ENCODE measurements at regions not wholly inside any gene's neighbourhood (a gene's known extent, or its start where the extent isn't known, plus 50 kb on each side); places are given as distances from the start of the nearest gene placed in this dataset.

GRCh38 chr19:29118389-29118788 is 94.6 kb downstream of the UQCRFS1 start:
- Histone ChIP-seq H3K36me3 (ENCODE audit: insufficient read depth, low read depth, low read length) (no peaks in the 10 kb centered on the region), H3K9me3 (ENCODE audit: insufficient read depth, low read depth, low read length) (no peaks in the 10 kb centered on the region), H3K9ac (ENCODE audit: low read depth, low read length) (no peak overlapping the region), H3K4me3 (ENCODE audit: low read length) (no peak overlapping the region), H3K27ac (ENCODE audit: low read length) (no peak overlapping the region), H3K27me3 (ENCODE audit: insufficient read depth, low read length) (no peaks in the 10 kb centered on the region; the same call in 1 of the 2 replicates), H3K4me1 (ENCODE audit: insufficient read depth, low read length) (no peaks in the 10 kb centered on the region)

- Histone ChIP-seq H3K27ac (ENCODE audit: low read length) (no peak overlapping the region), H3K4me3 (ENCODE audit: low read length) (no peak overlapping the region), H3K9me3 (ENCODE audit: insufficient read depth, low read depth, low read length) (no peaks in the 10 kb centered on the region), H3K36me3 (ENCODE audit: insufficient read depth, low read depth, low read length) (no peaks in the 10 kb centered on the region), H3K9ac (ENCODE audit: low read depth, low read length) (no peak overlapping the region), H3K4me1 (ENCODE audit: insufficient read depth, low read length) (no peaks in the 10 kb centered on the region), H3K27me3 (ENCODE audit: insufficient read depth, low read length) (no peaks in the 10 kb centered on the region; the same call in 1 of the 2 replicates)
These were observed 95.0 kb downstream of the UQCRFS1 start for GRCh38 chr19:29117926-29118325.

- H3K27ac ChIP-seq (ENCODE audit: low read length) = no peak overlapping the region
- H3K27me3 ChIP-seq (ENCODE audit: insufficient read depth, low read length) = no peaks in the 10 kb centered on the region; the same call in 1 of the 2 replicates
- H3K9me3 ChIP-seq (ENCODE audit: insufficient read depth, low read depth, low read length) = no peaks in the 10 kb centered on the region
- H3K4me1 ChIP-seq (ENCODE audit: insufficient read depth, low read length) = no peaks in the 10 kb centered on the region
- no peak overlapping the region for H3K4me3 ChIP-seq (ENCODE audit: low read length)
- H3K36me3 ChIP-seq (ENCODE audit: insufficient read depth, low read depth, low read length) = no peaks in the 10 kb centered on the region
- no peak overlapping the region for H3K9ac ChIP-seq (ENCODE audit: low read depth, low read length)
These were observed 97.8 kb downstream of the UQCRFS1 start for GRCh38 chr19:29115181-29115580.

GRCh38 chr19:29113838-29114237 is 99.1 kb downstream of the UQCRFS1 start:
- H3K4me1 ChIP-seq (ENCODE audit: insufficient read depth, low read length) = no peaks in the 10 kb centered on the region
- no peaks in the 10 kb centered on the region for H3K9me3 ChIP-seq (ENCODE audit: insufficient read depth, low read depth, low read length)
- no peak overlapping the region for H3K27ac ChIP-seq (ENCODE audit: low read length)
- no peaks in the 10 kb centered on the region; the same call in 1 of the 2 replicates for H3K27me3 ChIP-seq (ENCODE audit: insufficient read depth, low read length)
- no peak overlapping the region for H3K4me3 ChIP-seq (ENCODE audit: low read length)
- H3K9ac ChIP-seq (ENCODE audit: low read depth, low read length) = no peak overlapping the region
- no peaks in the 10 kb centered on the region for H3K36me3 ChIP-seq (ENCODE audit: insufficient read depth, low read depth, low read length)

GRCh38 chr19:29111576-29111975 is 101.4 kb downstream of the UQCRFS1 start:
- Histone ChIP-seq H3K36me3 (ENCODE audit: insufficient read depth, low read depth, low read length) (no peaks in the 10 kb centered on the region), H3K27me3 (ENCODE audit: insufficient read depth, low read length) (no peaks in the 10 kb centered on the region), H3K4me3 (ENCODE audit: low read length) (no peak overlapping the region), H3K4me1 (ENCODE audit: insufficient read depth, low read length) (no peaks in the 10 kb centered on the region), H3K9ac (ENCODE audit: low read depth, low read length) (no peak overlapping the region), H3K9me3 (ENCODE audit: insufficient read depth, low read depth, low read length) (no peaks in the 10 kb centered on the region), H3K27ac (ENCODE audit: low read length) (no peak overlapping the region)

GRCh38 chr19:29107831-29108230 is 105.1 kb downstream of the UQCRFS1 start:
- Histone ChIP-seq H3K4me3 (ENCODE audit: low read length) (no peak overlapping the region), H3K9ac (ENCODE audit: low read depth, low read length) (no peak overlapping the region), H3K27ac (ENCODE audit: low read length) (no peak overlapping the region), H3K4me1 (ENCODE audit: insufficient read depth, low read length) (no peaks in the 10 kb centered on the region), H3K36me3 (ENCODE audit: insufficient read depth, low read depth, low read length) (no peaks in the 10 kb centered on the region), H3K27me3 (ENCODE audit: insufficient read depth, low read length) (no peaks in the 10 kb centered on the region), H3K9me3 (ENCODE audit: insufficient read depth, low read depth, low read length) (no peaks in the 10 kb centered on the region)

- Histone ChIP-seq H3K9ac (ENCODE audit: low read depth, low read length) (no peak overlapping the region), H3K27me3 (ENCODE audit: insufficient read depth, low read length) (no peaks in the 10 kb centered on the region), H3K4me3 (ENCODE audit: low read length) (no peak overlapping the region), H3K9me3 (ENCODE audit: insufficient read depth, low read depth, low read length) (no peaks in the 10 kb centered on the region), H3K4me1 (ENCODE audit: insufficient read depth, low read length) (no peaks in the 10 kb centered on the region), H3K36me3 (ENCODE audit: insufficient read depth, low read depth, low read length) (no peaks in the 10 kb centered on the region), H3K27ac (ENCODE audit: low read length) (no peak overlapping the region)
These were observed 106.5 kb downstream of the UQCRFS1 start for GRCh38 chr19:29106346-29106885.

- no peak overlapping the region for H3K27ac ChIP-seq (ENCODE audit: low read length)
- no peaks in the 10 kb centered on the region for H3K36me3 ChIP-seq (ENCODE audit: insufficient read depth, low read depth, low read length)
- H3K9me3 ChIP-seq (ENCODE audit: insufficient read depth, low read depth, low read length) = no peaks in the 10 kb centered on the region
- H3K4me1 ChIP-seq (ENCODE audit: insufficient read depth, low read length) = no peaks in the 10 kb centered on the region
- H3K27me3 ChIP-seq (ENCODE audit: insufficient read depth, low read length) = no peaks in the 10 kb centered on the region
- no peak overlapping the region for H3K4me3 ChIP-seq (ENCODE audit: low read length)
- H3K9ac ChIP-seq (ENCODE audit: low read depth, low read length) = no peak overlapping the region
These were observed 107.2 kb downstream of the UQCRFS1 start for GRCh38 chr19:29105629-29106292.

GRCh38 chr19:29104605-29105241 is 108.2 kb downstream of the UQCRFS1 start:
- H3K27ac ChIP-seq (ENCODE audit: low read length) = no peak overlapping the region
- no peaks in the 10 kb centered on the region for H3K36me3 ChIP-seq (ENCODE audit: insufficient read depth, low read depth, low read length)
- H3K9ac ChIP-seq (ENCODE audit: low read depth, low read length) = no peak overlapping the region
- H3K27me3 ChIP-seq (ENCODE audit: insufficient read depth, low read length) = no peaks in the 10 kb centered on the region
- H3K4me3 ChIP-seq (ENCODE audit: low read length) = no peak overlapping the region
- no peaks in the 10 kb centered on the region for H3K4me1 ChIP-seq (ENCODE audit: insufficient read depth, low read length)
- H3K9me3 ChIP-seq (ENCODE audit: insufficient read depth, low read depth, low read length) = no peaks in the 10 kb centered on the region

GRCh38 chr19:29098863-29099481 is 114.0 kb downstream of the UQCRFS1 start:
- H3K4me3 ChIP-seq (ENCODE audit: low read length) = no peak overlapping the region
- H3K27me3 ChIP-seq (ENCODE audit: insufficient read depth, low read length) = no peaks in the 10 kb centered on the region
- no peak overlapping the region for H3K27ac ChIP-seq (ENCODE audit: low read length)
- no peaks in the 10 kb centered on the region for H3K9me3 ChIP-seq (ENCODE audit: insufficient read depth, low read depth, low read length)
- H3K9ac ChIP-seq (ENCODE audit: low read depth, low read length) = no peak overlapping the region
- H3K36me3 ChIP-seq (ENCODE audit: insufficient read depth, low read depth, low read length) = no peaks in the 10 kb centered on the region
- no peaks in the 10 kb centered on the region for H3K4me1 ChIP-seq (ENCODE audit: insufficient read depth, low read length)

GRCh38 chr19:29098091-29098490 is 114.9 kb downstream of the UQCRFS1 start:
- no peak overlapping the region for H3K27ac ChIP-seq (ENCODE audit: low read length)
- H3K9me3 ChIP-seq (ENCODE audit: insufficient read depth, low read depth, low read length) = no peaks in the 10 kb centered on the region
- H3K9ac ChIP-seq (ENCODE audit: low read depth, low read length) = no peak overlapping the region
- H3K4me3 ChIP-seq (ENCODE audit: low read length) = no peak overlapping the region
- H3K36me3 ChIP-seq (ENCODE audit: insufficient read depth, low read depth, low read length) = no peaks in the 10 kb centered on the region
- no peaks in the 10 kb centered on the region for H3K27me3 ChIP-seq (ENCODE audit: insufficient read depth, low read length)
- no peaks in the 10 kb centered on the region for H3K4me1 ChIP-seq (ENCODE audit: insufficient read depth, low read length)

- H3K9me3 ChIP-seq (ENCODE audit: insufficient read depth, low read depth, low read length) = no peaks in the 10 kb centered on the region
- H3K4me1 ChIP-seq (ENCODE audit: insufficient read depth, low read length) = no peaks in the 10 kb centered on the region
- H3K27ac ChIP-seq (ENCODE audit: low read length) = no peak overlapping the region
- H3K9ac ChIP-seq (ENCODE audit: low read depth, low read length) = no peak overlapping the region
- no peaks in the 10 kb centered on the region for H3K36me3 ChIP-seq (ENCODE audit: insufficient read depth, low read depth, low read length)
- H3K27me3 ChIP-seq (ENCODE audit: insufficient read depth, low read length) = no peaks in the 10 kb centered on the region
- H3K4me3 ChIP-seq (ENCODE audit: low read length) = no peak overlapping the region
These were observed 116.1 kb downstream of the UQCRFS1 start for GRCh38 chr19:29096896-29097295.
